ENCODE measurements at regions not wholly inside any gene's neighbourhood (a gene's known extent, or its start where the extent isn't known, plus 50 kb on each side); places are given as distances from the start of the nearest gene placed in this dataset.
"Not testable (repeated sequence)": the region's sequence is repeated elsewhere in the genome, so short reads cannot be mapped to it uniquely, and the experiment has no call there.

- no peak for DNase-seq (ENCODE audit: low read depth in 2 of 2)
Measured at GRCh38 chr14:81955123-81955522, 421.5 kb upstream of the SEL1L start.

- no peak for DNase-seq (ENCODE audit: low read depth in 2 of 2)
Measured at GRCh38 chr14:81960781-81961180, 427.1 kb upstream of the SEL1L start.

GRCh38 chr14:81963846-81964245 is 430.2 kb upstream of the SEL1L start:
- no peak for DNase-seq (ENCODE audit: low read depth in 2 of 2)

GRCh38 chr14:81970307-81970706 is 436.7 kb upstream of the SEL1L start:
- DNase-seq (ENCODE audit: low read depth in 2 of 2) = no peak

- DNase-seq (ENCODE audit: low read depth in 2 of 2) = no peak
Measured at GRCh38 chr14:81971911-81972310, 438.3 kb upstream of the SEL1L start.

GRCh38 chr14:81972601-81973000 is 438.9 kb upstream of the SEL1L start:
- no peak for DNase-seq (ENCODE audit: low read depth in 2 of 2)

- no peak for DNase-seq (ENCODE audit: low read depth in 2 of 2)
Measured at GRCh38 chr14:81974543-81974942, 440.9 kb upstream of the SEL1L start.

GRCh38 chr14:81980601-81981306 is 447.1 kb upstream of the SEL1L start:
- DNase-seq (ENCODE audit: low read depth in 2 of 2) = no peak

GRCh38 chr14:81981307-81981675 is 447.6 kb upstream of the SEL1L start:
- DNase-seq (ENCODE audit: low read depth in 2 of 2) = no peak

- no peak for DNase-seq (ENCODE audit: low read depth in 2 of 2)
Measured at GRCh38 chr14:81982046-81982445, 448.4 kb upstream of the SEL1L start.

- DNase-seq (ENCODE audit: low read depth in 2 of 2) = no peak
Measured at GRCh38 chr14:81986005-81986404, 452.4 kb upstream of the SEL1L start.

- DNase-seq (ENCODE audit: low read depth in 2 of 2) = no peak
Measured at GRCh38 chr14:81989211-81989610, 455.6 kb upstream of the SEL1L start.

GRCh38 chr14:81990312-81990761 is 456.7 kb upstream of the SEL1L start:
- DNase-seq (ENCODE audit: low read depth in 2 of 2) = peak in 1 of 2 donors; percentile 5

- no peak for DNase-seq (ENCODE audit: low read depth in 2 of 2)
Measured at GRCh38 chr14:81991998-81992397, 458.3 kb upstream of the SEL1L start.

GRCh38 chr14:81993432-81993831 is 459.8 kb upstream of the SEL1L start:
- DNase-seq (ENCODE audit: low read depth in 2 of 2) = no peak

- DNase-seq (ENCODE audit: low read depth in 2 of 2) = no peak
Measured at GRCh38 chr14:82003426-82003825, 469.8 kb upstream of the SEL1L start.

GRCh38 chr14:82009076-82009475 is 475.4 kb upstream of the SEL1L start:
- no peak for DNase-seq (ENCODE audit: low read depth in 2 of 2)

- DNase-seq (ENCODE audit: low read depth in 2 of 2) = no peak
Measured at GRCh38 chr14:82009993-82010392, 476.3 kb upstream of the SEL1L start.

- DNase-seq (ENCODE audit: low read depth in 2 of 2) = no peak
Measured at GRCh38 chr14:82011460-82011859, 477.8 kb upstream of the SEL1L start.

- DNase-seq (ENCODE audit: low read depth in 2 of 2) = no peak
Measured at GRCh38 chr14:82029038-82029437, 495.4 kb upstream of the SEL1L start.

- no peak for DNase-seq (ENCODE audit: low read depth in 2 of 2)
Measured at GRCh38 chr14:82035397-82035796, 501.7 kb upstream of the SEL1L start.

- DNase-seq (ENCODE audit: low read depth in 2 of 2) = not testable (repeated sequence)
Measured at GRCh38 chr14:82038066-82038465, 504.4 kb upstream of the SEL1L start.

- no peak for DNase-seq (ENCODE audit: low read depth in 2 of 2)
Measured at GRCh38 chr14:82045339-82045738, 511.7 kb upstream of the SEL1L start.

All from stimulated activated CD4-positive, alpha-beta T cell treated with anti-CD3 and anti-CD28 coated beads, Interleukin-1b, Interleukin-23, amount 100 ng/mL, for 4 hours (primary cell).